ENCODE measurements at regions not wholly inside any gene's neighbourhood (a gene's known extent, or its start where the extent isn't known, plus 50 kb on each side); places are given as distances from the start of the nearest gene placed in this dataset.

GRCh38 chr1:88043834-88044233 lies 640.2 kb upstream of the PKN2 start:
- TF ChIP-seq CTCF (conservative IDR thresholded peaks at IDR 0.05) (no peak), ZFX (IDR thresholded peaks at IDR 0.05) (no peak)
- no peak overlapping the region for H3K27ac ChIP-seq

- no peak for TF ChIP-seq ZFX (IDR thresholded peaks at IDR 0.05)
- no peak for TF ChIP-seq CTCF (conservative IDR thresholded peaks at IDR 0.05)
- H3K27ac ChIP-seq: no peak overlapping the region
Measured at GRCh38 chr1:88052167-88052566, 631.9 kb upstream of the PKN2 start.

- H3K27ac ChIP-seq: no peak overlapping the region
- TF ChIP-seq ZFX (IDR thresholded peaks at IDR 0.05) (no peak), CTCF (conservative IDR thresholded peaks at IDR 0.05) (no peak)
Measured at GRCh38 chr1:88053065-88053464, 631.0 kb upstream of the PKN2 start.

- no peak for TF ChIP-seq ZFX (IDR thresholded peaks at IDR 0.05)
- no peak for TF ChIP-seq CTCF (conservative IDR thresholded peaks at IDR 0.05)
- H3K27ac ChIP-seq: no peak overlapping the region
Measured at GRCh38 chr1:88056881-88057280, 627.2 kb upstream of the PKN2 start.

GRCh38 chr1:88058205-88058604 lies 625.9 kb upstream of the PKN2 start:
- TF ChIP-seq CTCF (conservative IDR thresholded peaks at IDR 0.05): no peak
- TF ChIP-seq ZFX (IDR thresholded peaks at IDR 0.05): no peak
- no peak overlapping the region for H3K27ac ChIP-seq

- H3K27ac ChIP-seq: no peak overlapping the region
- TF ChIP-seq CTCF (conservative IDR thresholded peaks at IDR 0.05) (no peak), ZFX (IDR thresholded peaks at IDR 0.05) (no peak)
Measured at GRCh38 chr1:88060112-88060673, 623.9 kb upstream of the PKN2 start.

GRCh38 chr1:88060750-88061491 lies 623.2 kb upstream of the PKN2 start:
- TF ChIP-seq ZFX (IDR thresholded peaks at IDR 0.05): no peak
- TF ChIP-seq CTCF (conservative IDR thresholded peaks at IDR 0.05): no peak
- no peak overlapping the region for H3K27ac ChIP-seq

Data from C4-2B (cell line).